ENCODE measurements at regions not wholly inside any gene's neighbourhood (a gene's known extent, or its start where the extent isn't known, plus 50 kb on each side); places are given as distances from the start of the nearest gene placed in this dataset.

GRCh38 chr4:176436293-176436973, 116.7 kb downstream of the SPCS3 start:
- ATAC-seq (no peak), DNase-seq (ENCODE audit: low spot score in 2 of 2) (no peak)
- H3K27ac Mint-ChIP-seq = peak overlapping the region in 1 of 2 donors; percentile 56
- peaks cover 0 to 5% of the 10 kb centered on the region in 2 donors for H3K9me3 Mint-ChIP-seq
- no peaks in the 10 kb centered on the region for H3K36me3 Mint-ChIP-seq

GRCh38 chr4:176437756-176438155, 118.0 kb downstream of the SPCS3 start:
- no peak for ATAC-seq
- Mint-ChIP-seq H3K27ac (no peak overlapping the region), H3K9me3 (no peaks in the 10 kb centered on the region), H3K36me3 (no peaks in the 10 kb centered on the region)
- DNase-seq (ENCODE audit: low spot score in 2 of 2) = no peak

GRCh38 chr4:176438401-176438800, 118.6 kb downstream of the SPCS3 start:
- Mint-ChIP-seq H3K36me3 (no peaks in the 10 kb centered on the region), H3K9me3 (no peaks in the 10 kb centered on the region), H3K27ac (no peak overlapping the region)
- no peak for DNase-seq (ENCODE audit: low spot score in 2 of 2)
- no peak for ATAC-seq

- Mint-ChIP-seq H3K27ac (no peak overlapping the region), H3K36me3 (no peaks in the 10 kb centered on the region), H3K9me3 (no peaks in the 10 kb centered on the region)
- DNase-seq (ENCODE audit: low spot score in 2 of 2) (no peak), ATAC-seq (no peak)
Observed at GRCh38 chr4:176439611-176440010, 119.8 kb downstream of the SPCS3 start.

- Mint-ChIP-seq H3K27ac (no peak overlapping the region), H3K9me3 (no peaks in the 10 kb centered on the region), H3K36me3 (no peaks in the 10 kb centered on the region)
- no peak for DNase-seq (ENCODE audit: low spot score in 2 of 2)
- no peak for ATAC-seq
Observed at GRCh38 chr4:176440698-176441097, 120.9 kb downstream of the SPCS3 start.

- H3K27ac Mint-ChIP-seq = no peak overlapping the region
- H3K36me3 Mint-ChIP-seq = no peaks in the 10 kb centered on the region
- ATAC-seq (no peak), DNase-seq (ENCODE audit: low spot score in 2 of 2) (no peak)
- H3K9me3 Mint-ChIP-seq = no peaks in the 10 kb centered on the region
Observed at GRCh38 chr4:176441594-176441993, 121.8 kb downstream of the SPCS3 start.

GRCh38 chr4:176443117-176443516, 123.4 kb downstream of the SPCS3 start:
- H3K27ac Mint-ChIP-seq = no peak overlapping the region
- H3K9me3 Mint-ChIP-seq = no peaks in the 10 kb centered on the region
- DNase-seq (ENCODE audit: low spot score in 2 of 2) (no peak), ATAC-seq (no peak)
- H3K36me3 Mint-ChIP-seq = no peaks in the 10 kb centered on the region

- Mint-ChIP-seq H3K36me3 (no peaks in the 10 kb centered on the region), H3K27ac (no peak overlapping the region), H3K9me3 (no peaks in the 10 kb centered on the region)
- no peak for ATAC-seq
- no peak for DNase-seq (ENCODE audit: low spot score in 2 of 2)
Observed at GRCh38 chr4:176443646-176444409, 124.1 kb downstream of the SPCS3 start.

- H3K9me3 Mint-ChIP-seq = no peaks in the 10 kb centered on the region
- no peak overlapping the region for H3K27ac Mint-ChIP-seq
- no peak for DNase-seq (ENCODE audit: low spot score in 2 of 2)
Observed at GRCh38 chr4:176444741-176445140, 125.0 kb downstream of the SPCS3 start.

GRCh38 chr4:176448761-176449160, 129.0 kb downstream of the SPCS3 start:
- Mint-ChIP-seq H3K27ac (no peak overlapping the region), H3K36me3 (no peaks in the 10 kb centered on the region), H3K9me3 (no peaks in the 10 kb centered on the region)
- DNase-seq (ENCODE audit: low spot score in 2 of 2) = no peak
- no peak for ATAC-seq

More at GRCh38 chr4:176444741-176445140, 125.0 kb downstream of the SPCS3 start:
- no peaks in the 10 kb centered on the region for H3K36me3 Mint-ChIP-seq
- ATAC-seq = no peak

- DNase-seq (ENCODE audit: low spot score in 2 of 2) (no peak), ATAC-seq (no peak)
- Mint-ChIP-seq H3K27ac (no peak overlapping the region), H3K9me3 (peaks cover 0 to 7% of the 10 kb centered on the region in 2 donors), H3K36me3 (no peaks in the 10 kb centered on the region)
Observed at GRCh38 chr4:176451443-176451842, 131.7 kb downstream of the SPCS3 start.

- ATAC-seq = no peak
- H3K9me3 Mint-ChIP-seq = peaks cover 0 to 7% of the 10 kb centered on the region in 2 donors
- no peaks in the 10 kb centered on the region for H3K36me3 Mint-ChIP-seq
- H3K27ac Mint-ChIP-seq = no peak overlapping the region
- DNase-seq (ENCODE audit: low spot score in 2 of 2) = no peak
Observed at GRCh38 chr4:176453079-176453478, 133.3 kb downstream of the SPCS3 start.

- DNase-seq (ENCODE audit: low spot score in 2 of 2) (no peak), ATAC-seq (no peak)
- Mint-ChIP-seq H3K9me3 (peaks cover 0 to 7% of the 10 kb centered on the region in 2 donors), H3K27ac (no peak overlapping the region), H3K36me3 (no peaks in the 10 kb centered on the region)
Observed at GRCh38 chr4:176453658-176454057, 133.9 kb downstream of the SPCS3 start.

- Mint-ChIP-seq H3K9me3 (peaks cover 6 to 22% of the 10 kb centered on the region in 2 donors), H3K36me3 (no peaks in the 10 kb centered on the region), H3K27ac (no peak overlapping the region)
- DNase-seq (ENCODE audit: low spot score in 2 of 2) = no peak
- ATAC-seq = no peak
Observed at GRCh38 chr4:176464748-176465147, 145.0 kb downstream of the SPCS3 start.

- Mint-ChIP-seq H3K36me3 (no peaks in the 10 kb centered on the region), H3K9me3 (peaks cover 0 to 18% of the 10 kb centered on the region in 2 donors), H3K27ac (no peak overlapping the region)
- DNase-seq (ENCODE audit: low spot score in 2 of 2) = no peak
- no peak for ATAC-seq
Observed at GRCh38 chr4:176467001-176467400, 147.2 kb downstream of the SPCS3 start.

- H3K27ac Mint-ChIP-seq = no peak overlapping the region
- DNase-seq (ENCODE audit: low spot score in 2 of 2) (no peak), ATAC-seq (no peak)
- no peaks in the 10 kb centered on the region for H3K36me3 Mint-ChIP-seq
- peaks cover 0 to 13% of the 10 kb centered on the region in 2 donors for H3K9me3 Mint-ChIP-seq
Observed at GRCh38 chr4:176469546-176469945, 149.8 kb downstream of the SPCS3 start.

- Mint-ChIP-seq H3K36me3 (no peaks in the 10 kb centered on the region), H3K27ac (no peak overlapping the region), H3K9me3 (peaks cover 0 to 7% of the 10 kb centered on the region in 2 donors)
- ATAC-seq (no peak), DNase-seq (ENCODE audit: low spot score in 2 of 2) (no peak)
Observed at GRCh38 chr4:176470671-176471070, 150.9 kb downstream of the SPCS3 start.

GRCh38 chr4:176475067-176475466, 155.3 kb downstream of the SPCS3 start:
- DNase-seq (ENCODE audit: low spot score in 2 of 2) (no peak), ATAC-seq (no peak)
- Mint-ChIP-seq H3K27ac (no peak overlapping the region), H3K36me3 (no peaks in the 10 kb centered on the region), H3K9me3 (peaks cover 4 to 16% of the 10 kb centered on the region in 2 donors)
